ENCODE measurements at regions not wholly inside any gene's neighbourhood (a gene's known extent, or its start where the extent isn't known, plus 50 kb on each side); places are given as distances from the start of the nearest gene placed in this dataset.

DNA sequence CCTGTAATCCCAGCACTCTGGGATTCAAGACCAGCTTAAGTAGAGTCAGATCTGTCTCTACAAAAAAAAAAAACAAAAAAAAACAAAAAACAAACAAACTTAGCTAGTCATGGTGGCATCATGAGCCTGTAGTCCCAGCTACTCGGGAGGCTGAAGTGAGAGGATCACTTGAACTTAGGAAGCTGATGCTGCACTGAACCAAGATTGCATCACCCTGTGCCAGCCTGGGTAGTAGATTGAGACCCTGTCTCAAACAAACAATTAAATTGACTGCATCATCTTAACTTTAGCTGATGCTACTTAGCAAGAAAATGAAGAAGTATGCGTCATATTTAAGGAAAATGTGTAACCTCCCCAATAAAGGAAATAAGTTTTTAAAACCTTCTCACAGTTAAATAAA, 136.6 kb upstream of the ATXN7L3B start:
- Histone ChIP-seq H3K27me3 (ENCODE audit: control insufficient read depth in 4 of 4, insufficient read depth in 4 of 4, low read length in 3 of 4) (no peaks in the 10 kb centered on the region), H3K9me3 (ENCODE audit: control insufficient read depth in 4 of 4, low read length in 3 of 4) (no peaks in the 10 kb centered on the region), H3K27ac (ENCODE audit: low read depth in 1 of 2, low read length in 2 of 2) (no peak overlapping the region), H3K9ac (ENCODE audit: low read depth in 1 of 2, low read length in 2 of 2) (no peak overlapping the region), H3K4me3 (ENCODE audit: low read depth in 1 of 3, low read length in 3 of 3) (no peak overlapping the region), H3K36me3 (ENCODE audit: control insufficient read depth in 4 of 4, insufficient read depth in 3 of 4, low read depth in 1 of 4, low read length in 3 of 4) (no peaks in the 10 kb centered on the region), H3K4me1 (ENCODE audit: control insufficient read depth in 4 of 4, insufficient read depth in 4 of 4, low read length in 3 of 4) (no peaks in the 10 kb centered on the region)
- DNase-seq (ENCODE audit: low spot score), result no peak
- 93% methylated on average over 2 of the region's 2 CpGs for WGBS
- TF ChIP-seq, protein P1, sequence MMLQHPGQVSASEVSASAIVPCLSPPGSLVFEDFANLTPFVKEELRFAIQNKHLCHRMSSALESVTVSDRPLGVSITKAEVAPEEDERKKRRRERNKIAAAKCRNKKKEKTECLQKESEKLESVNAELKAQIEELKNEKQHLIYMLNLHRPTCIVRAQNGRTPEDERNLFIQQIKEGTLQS (IDR thresholded peaks at IDR 0.05), result no peak
- TF ChIP-seq FOXA1 (IDR thresholded peaks at IDR 0.05) (no peak), JUND (IDR thresholded peaks at IDR 0.05) (no peak), SP1 (IDR thresholded peaks at IDR 0.05) (no peak), GABPA (IDR thresholded peaks at IDR 0.05 in 1 of 2, conservative IDR thresholded peaks at IDR 0.05 in 1 of 2) (no peak), HNF4A (conservative IDR thresholded peaks at IDR 0.05) (no peak), FOXA2 (IDR thresholded peaks at IDR 0.05) (no peak), YY1 (IDR thresholded peaks at IDR 0.05) (no peak), RAD21 (IDR thresholded peaks at IDR 0.05) (no peak), EGR1 (IDR thresholded peaks at IDR 0.05; ENCODE audit: low read depth in 2 of 2) (no peak), RXRA (IDR thresholded peaks at IDR 0.05) (no peak), HNF4G (IDR thresholded peaks at IDR 0.05) (no peak), TAF1 (conservative IDR thresholded peaks at IDR 0.05) (no peak), NR2F2 (IDR thresholded peaks at IDR 0.05) (no peak)
- TF ChIP-seq, protein P2, sequence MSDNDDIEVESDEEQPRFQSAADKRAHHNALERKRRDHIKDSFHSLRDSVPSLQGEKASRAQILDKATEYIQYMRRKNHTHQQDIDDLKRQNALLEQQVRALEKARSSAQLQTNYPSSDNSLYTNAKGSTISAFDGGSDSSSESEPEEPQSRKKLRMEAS (IDR thresholded peaks at IDR 0.05), result no peak
- TF ChIP-seq, protein P3, sequence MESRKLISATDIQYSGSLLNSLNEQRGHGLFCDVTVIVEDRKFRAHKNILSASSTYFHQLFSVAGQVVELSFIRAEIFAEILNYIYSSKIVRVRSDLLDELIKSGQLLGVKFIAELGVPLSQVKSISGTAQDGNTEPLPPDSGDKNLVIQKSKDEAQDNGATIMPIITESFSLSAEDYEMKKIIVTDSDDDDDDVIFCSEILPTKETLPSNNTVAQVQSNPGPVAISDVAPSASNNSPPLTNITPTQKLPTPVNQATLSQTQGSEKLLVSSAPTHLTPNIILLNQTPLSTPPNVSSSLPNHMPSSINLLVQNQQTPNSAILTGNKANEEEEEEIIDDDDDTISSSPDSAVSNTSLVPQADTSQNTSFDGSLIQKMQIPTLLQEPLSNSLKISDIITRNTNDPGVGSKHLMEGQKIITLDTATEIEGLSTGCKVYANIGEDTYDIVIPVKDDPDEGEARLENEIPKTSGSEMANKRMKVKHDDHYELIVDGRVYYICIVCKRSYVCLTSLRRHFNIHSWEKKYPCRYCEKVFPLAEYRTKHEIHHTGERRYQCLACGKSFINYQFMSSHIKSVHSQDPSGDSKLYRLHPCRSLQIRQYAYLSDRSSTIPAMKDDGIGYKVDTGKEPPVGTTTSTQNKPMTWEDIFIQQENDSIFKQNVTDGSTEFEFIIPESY (IDR thresholded peaks at IDR 0.05), result no peak
- TF ChIP-seq, protein P4, sequence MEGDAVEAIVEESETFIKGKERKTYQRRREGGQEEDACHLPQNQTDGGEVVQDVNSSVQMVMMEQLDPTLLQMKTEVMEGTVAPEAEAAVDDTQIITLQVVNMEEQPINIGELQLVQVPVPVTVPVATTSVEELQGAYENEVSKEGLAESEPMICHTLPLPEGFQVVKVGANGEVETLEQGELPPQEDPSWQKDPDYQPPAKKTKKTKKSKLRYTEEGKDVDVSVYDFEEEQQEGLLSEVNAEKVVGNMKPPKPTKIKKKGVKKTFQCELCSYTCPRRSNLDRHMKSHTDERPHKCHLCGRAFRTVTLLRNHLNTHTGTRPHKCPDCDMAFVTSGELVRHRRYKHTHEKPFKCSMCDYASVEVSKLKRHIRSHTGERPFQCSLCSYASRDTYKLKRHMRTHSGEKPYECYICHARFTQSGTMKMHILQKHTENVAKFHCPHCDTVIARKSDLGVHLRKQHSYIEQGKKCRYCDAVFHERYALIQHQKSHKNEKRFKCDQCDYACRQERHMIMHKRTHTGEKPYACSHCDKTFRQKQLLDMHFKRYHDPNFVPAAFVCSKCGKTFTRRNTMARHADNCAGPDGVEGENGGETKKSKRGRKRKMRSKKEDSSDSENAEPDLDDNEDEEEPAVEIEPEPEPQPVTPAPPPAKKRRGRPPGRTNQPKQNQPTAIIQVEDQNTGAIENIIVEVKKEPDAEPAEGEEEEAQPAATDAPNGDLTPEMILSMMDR (IDR thresholded peaks at IDR 0.05; ENCODE audit: low read depth, low read length, missing input control), result no peak
- TF ChIP-seq, protein P5, sequence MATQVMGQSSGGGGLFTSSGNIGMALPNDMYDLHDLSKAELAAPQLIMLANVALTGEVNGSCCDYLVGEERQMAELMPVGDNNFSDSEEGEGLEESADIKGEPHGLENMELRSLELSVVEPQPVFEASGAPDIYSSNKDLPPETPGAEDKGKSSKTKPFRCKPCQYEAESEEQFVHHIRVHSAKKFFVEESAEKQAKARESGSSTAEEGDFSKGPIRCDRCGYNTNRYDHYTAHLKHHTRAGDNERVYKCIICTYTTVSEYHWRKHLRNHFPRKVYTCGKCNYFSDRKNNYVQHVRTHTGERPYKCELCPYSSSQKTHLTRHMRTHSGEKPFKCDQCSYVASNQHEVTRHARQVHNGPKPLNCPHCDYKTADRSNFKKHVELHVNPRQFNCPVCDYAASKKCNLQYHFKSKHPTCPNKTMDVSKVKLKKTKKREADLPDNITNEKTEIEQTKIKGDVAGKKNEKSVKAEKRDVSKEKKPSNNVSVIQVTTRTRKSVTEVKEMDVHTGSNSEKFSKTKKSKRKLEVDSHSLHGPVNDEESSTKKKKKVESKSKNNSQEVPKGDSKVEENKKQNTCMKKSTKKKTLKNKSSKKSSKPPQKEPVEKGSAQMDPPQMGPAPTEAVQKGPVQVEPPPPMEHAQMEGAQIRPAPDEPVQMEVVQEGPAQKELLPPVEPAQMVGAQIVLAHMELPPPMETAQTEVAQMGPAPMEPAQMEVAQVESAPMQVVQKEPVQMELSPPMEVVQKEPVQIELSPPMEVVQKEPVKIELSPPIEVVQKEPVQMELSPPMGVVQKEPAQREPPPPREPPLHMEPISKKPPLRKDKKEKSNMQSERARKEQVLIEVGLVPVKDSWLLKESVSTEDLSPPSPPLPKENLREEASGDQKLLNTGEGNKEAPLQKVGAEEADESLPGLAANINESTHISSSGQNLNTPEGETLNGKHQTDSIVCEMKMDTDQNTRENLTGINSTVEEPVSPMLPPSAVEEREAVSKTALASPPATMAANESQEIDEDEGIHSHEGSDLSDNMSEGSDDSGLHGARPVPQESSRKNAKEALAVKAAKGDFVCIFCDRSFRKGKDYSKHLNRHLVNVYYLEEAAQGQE (IDR thresholded peaks at IDR 0.05), result no peak
